GM23248 (cell line): ENCODE measurements at regions not wholly inside any gene's neighbourhood (a gene's known extent, or its start where the extent isn't known, plus 50 kb on each side); places are given as distances from the start of the nearest gene placed in this dataset.

ENCODE experiments used
- EZH2 ChIP-seq: fragments of 200-600 bp; sonication (generic); IDR thresholded peaks from 2 replicates; pipeline ENCODE4 v1.6.1; 2018; ENCODE audit warnings: antibody characterized with exemption, mild to moderate bottlenecking; ENCODE audit not compliant: insufficient read depth, poor library complexity, severe bottlenecking
- EZH2phosphoT487 ChIP-seq: fragments of 200-600 bp; sonication (generic); IDR thresholded peaks from 2 replicates; pipeline ENCODE4 v1.6.1; 2018; ENCODE audit warnings: antibody characterized with exemption, moderate library complexity, mild to moderate bottlenecking, low read depth; ENCODE audit not compliant: insufficient read depth

GRCh38 chr5:40312205-40312604 is 367.5 kb upstream of the PTGER4 start:
- no peak for TF ChIP-seq EZH2phosphoT487
- no peak for TF ChIP-seq EZH2
